ENCODE measurements at regions not wholly inside any gene's neighbourhood (a gene's known extent, or its start where the extent isn't known, plus 50 kb on each side); places are given as distances from the start of the nearest gene placed in this dataset.

GRCh38 chr11:120056301-120057027, 81.4 kb downstream of the TRIM29 start:
- no peak for DNase-seq (ENCODE audit: low read depth, low spot score)
- TF ChIP-seq, protein P1, sequence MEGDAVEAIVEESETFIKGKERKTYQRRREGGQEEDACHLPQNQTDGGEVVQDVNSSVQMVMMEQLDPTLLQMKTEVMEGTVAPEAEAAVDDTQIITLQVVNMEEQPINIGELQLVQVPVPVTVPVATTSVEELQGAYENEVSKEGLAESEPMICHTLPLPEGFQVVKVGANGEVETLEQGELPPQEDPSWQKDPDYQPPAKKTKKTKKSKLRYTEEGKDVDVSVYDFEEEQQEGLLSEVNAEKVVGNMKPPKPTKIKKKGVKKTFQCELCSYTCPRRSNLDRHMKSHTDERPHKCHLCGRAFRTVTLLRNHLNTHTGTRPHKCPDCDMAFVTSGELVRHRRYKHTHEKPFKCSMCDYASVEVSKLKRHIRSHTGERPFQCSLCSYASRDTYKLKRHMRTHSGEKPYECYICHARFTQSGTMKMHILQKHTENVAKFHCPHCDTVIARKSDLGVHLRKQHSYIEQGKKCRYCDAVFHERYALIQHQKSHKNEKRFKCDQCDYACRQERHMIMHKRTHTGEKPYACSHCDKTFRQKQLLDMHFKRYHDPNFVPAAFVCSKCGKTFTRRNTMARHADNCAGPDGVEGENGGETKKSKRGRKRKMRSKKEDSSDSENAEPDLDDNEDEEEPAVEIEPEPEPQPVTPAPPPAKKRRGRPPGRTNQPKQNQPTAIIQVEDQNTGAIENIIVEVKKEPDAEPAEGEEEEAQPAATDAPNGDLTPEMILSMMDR (IDR thresholded peaks at IDR 0.05; ENCODE audit: insufficient read depth, low read length, missing control alignments), result no peak
- CTCF ChIA-PET, result interaction anchor here (1.1 kb wide), 1 partner anchor 52 kb away, joined by 3 read pairs; no protein-coding TSS in a partner anchor
- POLR2A ChIA-PET, result no interaction called here
- no peak overlapping the region for H3K4me3 ChIP-seq (ENCODE audit: low read depth, low read length)

GRCh38 chr11:120055646-120056045, 82.3 kb downstream of the TRIM29 start:
- H3K4me3 ChIP-seq (ENCODE audit: low read depth, low read length), result no peak overlapping the region
- TF ChIP-seq, protein P1 (IDR thresholded peaks at IDR 0.05; ENCODE audit: insufficient read depth, low read length, missing control alignments), result no peak
- CTCF ChIA-PET, result interaction anchor here (1.1 to 1.4 kb wide), 2 partner anchors 12 to 52 kb away, joined by 3 read pairs; no protein-coding TSS in a partner anchor
- POLR2A ChIA-PET, result no interaction called here
- DNase-seq (ENCODE audit: low read depth, low spot score), result no peak

DNA sequence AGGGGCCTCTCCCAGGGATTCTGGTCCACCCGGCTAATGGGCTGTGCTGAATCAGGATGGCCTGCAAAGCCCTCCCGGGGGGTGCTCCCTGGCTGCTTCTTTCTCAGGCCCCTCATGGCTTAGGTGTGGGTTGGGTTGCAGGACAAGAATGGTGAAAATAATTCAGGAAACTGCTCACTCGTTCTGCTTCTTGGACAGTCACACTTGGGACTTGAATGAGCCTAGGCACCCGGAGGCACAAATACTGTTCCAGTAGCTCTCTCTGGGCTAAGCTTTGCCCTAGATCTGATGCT, 83.2 kb downstream of the TRIM29 start:
- TF ChIP-seq, protein P1 (IDR thresholded peaks at IDR 0.05; ENCODE audit: insufficient read depth, low read length, missing control alignments), result no peak
- POLR2A ChIA-PET, result no interaction called here

DNA sequence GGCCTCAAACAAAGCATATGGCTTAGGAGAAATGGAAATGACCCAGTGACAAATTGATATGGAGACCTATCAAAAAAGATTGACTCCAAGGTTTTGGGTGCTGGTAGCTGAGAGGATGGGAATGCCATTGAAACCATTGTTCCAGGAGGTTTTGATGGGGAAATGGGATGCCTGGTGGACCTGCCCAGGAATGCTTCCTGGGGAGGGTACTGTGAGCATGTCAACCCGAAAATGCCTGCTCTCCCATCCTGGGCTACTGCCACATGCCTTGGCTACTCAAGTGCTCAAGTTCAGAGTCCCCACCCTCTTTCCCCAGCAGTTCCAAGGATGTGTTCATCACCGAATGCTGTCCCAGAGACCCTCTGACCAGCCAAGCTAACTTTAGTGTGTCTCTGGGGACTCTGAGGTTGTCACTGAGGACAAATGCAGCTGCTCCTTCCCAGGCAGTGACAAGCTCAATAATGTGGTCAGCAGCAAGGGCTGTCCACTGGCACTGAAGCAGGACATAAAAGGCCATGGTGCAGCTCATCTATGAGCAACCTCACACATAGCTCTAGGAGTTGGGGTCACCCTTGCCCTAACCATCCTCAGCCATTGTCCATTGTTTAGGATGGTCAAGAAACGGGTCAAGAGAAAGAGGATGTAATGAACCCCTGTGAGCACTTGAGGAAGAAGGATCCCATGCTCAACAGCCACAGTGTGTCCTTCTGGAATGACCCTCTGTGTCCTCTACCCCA, 83.7 kb downstream of the TRIM29 start:
- no peak overlapping the region for H3K4me3 ChIP-seq (ENCODE audit: low read depth, low read length)
- DNase-seq (ENCODE audit: low read depth, low spot score), result no peak
- ChIA-PET POLR2A (no interaction called here), CTCF (no interaction called here)
- TF ChIP-seq, protein P1 (IDR thresholded peaks at IDR 0.05; ENCODE audit: insufficient read depth, low read length, missing control alignments), result no peak

More for the DNA sequence above, 83.2 kb downstream of the TRIM29 start:
- H3K4me3 ChIP-seq (ENCODE audit: low read depth, low read length), result no peak overlapping the region
- CTCF ChIA-PET, result interaction anchor here (1.1 to 1.4 kb wide), 2 partner anchors 12 to 53 kb away, joined by 3 read pairs; no protein-coding TSS in a partner anchor
- no peak for DNase-seq (ENCODE audit: low read depth, low spot score)

DNA sequence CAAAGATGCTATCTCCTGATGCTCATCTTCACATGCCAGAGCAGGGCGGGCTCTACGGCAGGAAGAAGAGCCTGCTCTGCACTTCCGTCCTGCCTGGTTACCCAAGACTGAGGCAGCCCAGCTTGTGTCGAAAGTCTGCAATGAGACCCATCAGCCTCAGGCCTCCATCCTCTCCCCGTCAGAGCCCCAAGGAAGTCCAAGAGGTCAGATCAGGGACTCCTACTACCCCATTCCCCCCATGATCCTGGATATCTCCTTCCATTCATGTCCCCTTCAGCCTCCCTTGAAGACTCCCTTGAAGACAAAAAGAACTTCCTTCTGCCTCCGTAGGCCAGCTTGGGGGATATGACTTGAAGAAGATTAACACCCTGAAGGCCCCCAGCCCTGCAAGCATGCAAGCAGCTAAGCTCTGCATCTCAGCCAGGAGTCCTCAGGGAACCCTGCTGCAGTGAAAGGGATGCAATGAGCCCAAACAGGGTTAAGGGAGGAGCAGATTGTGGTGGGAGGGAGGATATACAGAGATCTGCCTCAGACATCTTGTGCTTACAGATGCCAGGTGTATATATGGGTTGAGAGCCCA, 85.6 kb downstream of the TRIM29 start:
- ChIA-PET CTCF (interaction anchor here (1.2 kb wide), 1 partner anchor 10 kb away, joined by 3 read pairs; no protein-coding TSS in a partner anchor), POLR2A (no interaction called here)
- H3K4me3 ChIP-seq (ENCODE audit: low read depth, low read length), result no peak overlapping the region
- TF ChIP-seq, protein P1 (IDR thresholded peaks at IDR 0.05; ENCODE audit: insufficient read depth, low read length, missing control alignments), result no peak
- DNase-seq (ENCODE audit: low read depth, low spot score), result no peak
